NOMO-1 (cell line): ENCODE measurements at regions not wholly inside any gene's neighbourhood (a gene's known extent, or its start where the extent isn't known, plus 50 kb on each side); places are given as distances from the start of the nearest gene placed in this dataset.

ENCODE experiments used
- DNase-seq, 2 experiments: peaks; one replicate each; lab custom pipeline; 2025; ENCODE audit not compliant: unreplicated experiment in 2 of 2; lab: John Stamatoyannopoulos, UW

GRCh38 chr20:54355631-54356280 lies 119.6 kb upstream of the DOK5 start:
- no peak for DNase-seq

- DNase-seq = no peak
These were observed 118.6 kb upstream of the DOK5 start for GRCh38 chr20:54356801-54357200.

DNA sequence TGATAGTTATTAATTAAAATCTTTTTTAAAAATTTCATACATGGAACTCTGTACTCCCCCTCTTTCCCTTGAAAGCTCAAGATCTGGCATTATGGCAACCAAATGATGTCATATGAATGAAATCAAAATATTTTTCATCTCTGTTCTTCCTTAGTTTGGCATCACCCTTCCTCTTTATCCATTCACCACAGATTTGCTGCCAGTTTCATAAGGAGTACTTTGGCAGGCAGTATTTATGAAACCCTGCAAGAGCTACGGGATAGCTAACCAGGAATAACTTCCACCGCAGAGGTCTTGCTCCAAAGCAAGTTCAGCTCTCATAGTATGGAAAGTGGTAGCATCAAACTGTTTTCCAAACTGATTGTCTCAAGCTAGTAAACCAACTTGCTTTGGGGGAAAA lies 113.9 kb upstream of the DOK5 start:
- DNase-seq = no peak

DNA sequence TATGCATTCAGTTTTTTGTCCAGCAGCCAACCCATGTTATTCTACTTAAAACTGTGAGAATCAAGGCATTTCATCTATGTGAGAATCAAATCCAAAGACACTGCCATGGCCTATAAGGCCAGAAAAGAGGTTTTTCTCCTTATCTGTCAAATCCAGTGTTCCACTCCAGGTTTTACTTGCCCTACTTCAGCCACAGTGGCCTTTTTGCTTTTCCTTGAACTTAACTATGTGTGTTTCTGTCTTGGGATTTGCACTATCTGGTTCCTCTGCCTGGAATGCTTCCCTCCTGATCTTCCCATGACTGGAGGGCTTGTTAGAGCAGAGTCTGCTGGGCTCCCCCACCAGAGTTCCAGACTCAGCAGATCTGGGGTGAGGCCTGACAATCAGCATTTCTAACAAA lies 113.1 kb upstream of the DOK5 start:
- no peak for DNase-seq

- DNase-seq = no peak
These were observed 111.0 kb upstream of the DOK5 start for GRCh38 chr20:54364365-54364764.

DNA sequence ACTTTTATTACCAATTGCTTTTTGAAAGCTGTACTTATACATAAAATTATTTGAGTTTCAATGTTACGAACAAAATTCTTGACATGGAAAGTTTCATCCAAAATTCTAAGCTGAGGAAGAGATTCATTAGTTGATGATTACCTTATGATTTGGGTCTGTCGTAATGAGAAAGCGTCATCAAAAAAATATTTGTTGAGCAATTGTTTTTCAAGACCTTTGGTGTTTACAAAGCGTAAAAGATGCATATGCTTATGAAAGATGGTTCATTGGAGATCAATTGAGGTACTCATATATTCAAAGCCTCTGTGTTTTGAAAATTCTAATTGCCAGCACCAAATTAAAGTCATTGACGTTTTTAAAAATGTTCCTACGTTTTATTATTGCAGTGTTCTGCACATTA lies 110.5 kb upstream of the DOK5 start:
- no peak for DNase-seq

DNA sequence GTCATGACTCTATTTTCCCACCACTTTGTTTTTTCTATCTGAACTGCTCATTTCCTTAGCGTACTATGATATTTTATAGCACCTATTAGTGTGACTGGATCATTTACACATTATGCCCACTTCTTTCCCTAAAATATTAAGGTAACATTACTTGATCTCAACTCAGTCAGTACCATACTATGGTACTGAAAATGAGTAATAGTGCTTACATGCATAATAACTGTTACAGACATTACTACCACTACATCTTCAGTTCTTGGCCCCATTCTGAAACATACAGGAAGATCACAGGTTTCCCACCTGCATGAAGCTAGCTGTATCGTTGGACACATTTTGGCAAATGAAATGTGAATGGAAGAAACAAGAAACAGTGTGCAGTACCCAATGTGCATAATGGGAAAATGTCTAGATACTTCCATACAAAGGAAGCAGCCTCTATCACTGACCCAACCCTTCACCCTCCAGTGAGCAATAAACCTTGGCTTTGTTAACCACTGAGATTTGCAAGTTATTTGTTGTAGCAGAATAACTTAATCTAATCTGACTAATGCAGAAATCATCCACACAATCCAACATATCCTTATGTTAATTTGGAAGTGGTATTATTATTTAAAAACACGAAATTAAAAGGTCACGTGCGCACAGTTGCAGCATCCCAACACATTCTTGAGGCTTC lies 108.6 kb upstream of the DOK5 start:
- no peak for DNase-seq

DNA sequence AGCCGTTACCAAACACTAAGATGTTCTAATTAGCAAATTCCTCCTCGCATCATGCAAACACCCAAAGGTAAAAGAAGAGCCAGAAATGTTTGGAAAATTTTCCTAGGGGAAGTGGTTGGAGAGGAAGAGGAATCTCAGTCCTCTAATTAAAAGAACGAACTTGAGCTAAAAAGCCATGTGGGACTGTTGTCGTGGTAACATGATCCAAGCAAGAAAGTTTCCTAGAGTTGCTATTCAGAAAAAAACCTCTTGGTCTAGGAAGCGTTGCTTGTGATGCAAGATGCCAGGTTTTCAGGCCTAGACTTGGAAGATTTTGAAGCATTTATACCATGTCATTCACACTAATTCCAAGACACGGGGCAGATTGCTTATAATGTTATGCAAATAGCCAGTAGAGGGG lies 106.8 kb upstream of the DOK5 start:
- DNase-seq = no peak

DNA sequence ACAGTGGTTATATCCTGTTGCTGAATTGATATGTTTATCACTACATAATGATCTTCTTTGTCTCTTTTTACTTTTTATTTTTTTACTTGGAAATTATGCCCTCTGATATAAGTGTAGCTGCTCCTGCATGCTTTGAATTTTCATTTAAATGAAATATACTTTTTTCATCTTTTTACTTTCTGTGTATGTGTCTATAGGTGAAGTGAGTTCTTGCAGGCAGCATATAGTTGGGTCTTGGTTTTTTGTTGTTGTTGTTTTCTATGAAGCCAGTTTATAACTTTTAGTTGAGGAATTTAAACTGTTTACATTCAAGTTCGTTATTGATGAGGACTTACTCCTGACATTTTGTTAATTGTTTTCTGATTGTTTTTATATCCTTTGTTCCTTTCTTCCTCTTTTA lies 103.1 kb upstream of the DOK5 start:
- no peak for DNase-seq

DNA sequence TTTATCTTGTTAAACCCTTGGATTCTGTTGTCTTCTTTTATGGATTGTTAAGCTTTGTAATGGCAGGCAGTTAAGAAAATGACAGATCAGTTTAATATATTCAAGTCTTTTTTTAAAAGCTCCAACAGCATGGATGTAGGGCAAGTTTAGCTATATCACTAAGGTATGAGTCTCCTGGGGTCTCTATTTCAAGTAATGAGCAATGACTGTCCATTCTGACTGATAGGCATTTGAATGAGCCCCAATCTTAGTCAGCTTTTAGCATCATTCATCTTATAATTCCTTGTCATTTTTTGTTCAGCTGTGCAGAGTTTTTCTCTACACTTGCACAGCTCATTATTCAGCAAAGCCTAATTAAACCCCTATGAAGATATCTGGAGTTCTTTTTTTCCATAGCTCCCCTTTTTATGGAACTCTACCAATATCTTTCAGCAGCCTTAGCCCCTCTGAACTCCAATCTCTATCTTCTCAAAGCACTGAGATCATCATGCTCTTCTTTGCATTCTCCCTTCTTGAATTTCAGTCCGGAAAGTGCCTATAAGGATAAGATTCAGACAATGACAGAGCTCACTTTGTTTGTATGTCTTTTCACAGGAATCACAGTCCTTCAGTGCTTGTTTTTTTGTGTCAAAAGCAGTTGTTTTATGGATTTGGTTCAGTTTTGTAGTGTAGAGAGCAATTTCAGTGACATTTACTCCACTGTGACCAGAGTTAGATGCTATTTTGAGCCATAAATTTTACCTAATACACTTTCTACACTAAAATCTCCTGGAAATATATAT lies 97.2 kb upstream of the DOK5 start:
- DNase-seq = no peak

DNA sequence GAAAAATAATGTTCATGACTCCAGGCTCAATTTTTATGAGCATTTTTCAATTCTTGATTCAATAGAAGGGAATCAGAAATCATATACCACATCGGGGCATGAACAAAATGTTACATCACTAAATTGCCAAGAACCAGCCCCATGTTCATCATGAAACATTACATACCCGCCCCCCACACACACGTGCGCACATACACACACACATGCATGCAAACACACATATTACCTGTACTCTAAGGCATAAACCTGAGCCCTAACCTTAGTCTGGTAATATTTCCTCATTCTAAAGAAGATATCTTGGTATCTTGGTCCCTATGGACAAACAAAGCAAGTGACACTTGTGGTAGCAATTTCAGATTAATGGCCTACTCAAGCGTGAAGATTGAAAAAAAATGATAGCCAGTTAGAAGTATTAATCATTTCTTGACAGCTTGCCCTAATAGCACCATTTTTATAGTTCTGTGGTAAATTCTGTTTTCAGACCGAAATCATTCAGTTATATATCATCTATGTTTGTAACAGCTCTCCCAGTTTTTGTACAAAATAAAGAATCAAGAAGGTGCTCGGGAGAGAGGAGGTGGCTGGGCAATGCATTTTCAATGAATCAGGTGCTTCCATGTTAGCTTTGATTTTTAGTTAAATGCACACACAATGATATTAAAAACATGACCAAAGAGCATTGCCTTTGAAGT lies 95.4 kb upstream of the DOK5 start:
- DNase-seq = no peak

GRCh38 chr20:54382419-54382818 lies 93.0 kb upstream of the DOK5 start:
- no peak for DNase-seq

GRCh38 chr20:54385746-54386145 lies 89.6 kb upstream of the DOK5 start:
- DNase-seq = no peak

GRCh38 chr20:54389596-54390280 lies 85.7 kb upstream of the DOK5 start:
- DNase-seq = no peak

- DNase-seq = no peak
These were observed 77.9 kb upstream of the DOK5 start for GRCh38 chr20:54397292-54398140.

GRCh38 chr20:54398814-54399213 lies 76.6 kb upstream of the DOK5 start:
- no peak for DNase-seq

DNA sequence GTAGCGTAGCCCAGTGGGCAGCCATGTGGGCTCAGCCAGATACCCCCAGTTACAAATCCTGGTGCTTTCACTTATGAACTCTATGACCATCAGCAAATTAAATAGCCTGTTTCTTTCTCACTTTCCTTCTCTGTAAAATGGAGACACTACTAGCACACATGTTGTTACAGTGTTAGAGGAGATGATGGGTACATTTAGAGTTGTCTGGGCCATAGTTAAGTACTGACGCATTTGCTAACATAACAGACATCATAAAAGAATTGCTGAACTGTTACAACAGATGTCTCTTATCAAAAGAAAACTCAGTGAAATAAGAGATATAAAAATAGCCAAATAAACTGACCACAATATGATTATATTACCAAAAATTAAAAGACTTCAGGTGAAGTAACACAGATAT lies 69.9 kb upstream of the DOK5 start:
- no peak for DNase-seq

DNA sequence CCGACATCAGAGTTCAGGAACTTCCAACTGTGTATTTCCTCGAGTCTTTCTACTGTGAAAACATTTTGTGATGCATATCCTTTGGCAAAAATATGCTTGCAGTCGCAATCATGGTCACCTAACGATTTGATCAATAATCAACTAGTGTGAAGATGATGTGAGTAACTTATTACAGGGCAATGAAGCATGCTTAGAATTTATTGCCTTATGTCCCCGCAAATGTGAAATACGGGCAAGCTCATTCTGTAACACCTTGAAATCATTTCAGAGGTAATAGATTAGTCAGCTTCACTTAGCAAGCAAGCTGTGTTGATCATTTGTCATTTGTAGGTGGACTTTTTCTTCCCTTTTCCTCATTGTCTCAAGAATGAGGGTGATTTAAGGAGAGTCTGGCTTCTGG lies 67.9 kb upstream of the DOK5 start:
- DNase-seq = no peak

DNA sequence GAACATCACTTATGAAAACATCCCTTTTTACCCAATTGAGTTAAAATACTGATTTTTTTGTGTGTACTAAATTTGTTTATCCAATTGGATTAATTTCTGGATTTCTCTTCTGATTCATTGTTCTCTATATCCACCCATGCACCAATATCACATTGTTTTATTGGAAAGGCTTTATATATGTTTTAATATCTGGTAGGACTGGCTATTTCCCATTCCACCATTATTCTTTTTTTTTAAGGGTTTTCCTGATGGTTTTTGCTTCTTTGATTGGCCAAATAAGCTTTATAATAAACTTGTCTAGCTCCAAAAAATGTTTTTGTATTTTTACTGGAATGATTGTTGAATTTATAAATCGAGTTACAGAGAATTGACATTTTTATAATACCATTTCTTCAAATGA lies 59.4 kb upstream of the DOK5 start:
- DNase-seq = no peak

DNA sequence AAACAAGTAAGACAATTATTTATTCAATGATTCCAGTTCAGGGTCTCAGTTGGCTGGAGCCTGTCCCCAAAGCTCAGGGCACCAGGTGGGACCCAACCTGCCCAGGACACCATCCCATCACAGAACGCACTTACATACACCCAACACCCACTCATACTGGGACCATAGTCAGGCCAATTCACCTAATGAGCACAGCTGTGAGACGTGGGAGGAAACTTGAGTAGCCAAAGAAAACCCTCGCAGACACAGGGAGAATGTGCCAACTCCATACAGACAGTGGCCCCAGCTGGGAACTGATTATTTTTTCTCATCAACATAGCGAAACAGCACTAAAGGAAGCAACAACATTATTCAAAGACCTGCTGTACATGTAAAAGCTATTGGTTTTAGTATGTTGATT lies 58.6 kb upstream of the DOK5 start:
- no peak for DNase-seq
